Fibroblast of the conjunctiva (primary cell): ENCODE measurements at regions not wholly inside any gene's neighbourhood (a gene's known extent, or its start where the extent isn't known, plus 50 kb on each side); places are given as distances from the start of the nearest gene placed in this dataset.
"Not testable (repeated sequence)": the region's sequence is repeated elsewhere in the genome, so short reads cannot be mapped to it uniquely, and the experiment has no call there.

Experiments
- DNase-seq: peaks from one replicate; pipeline ENCODE4 v3.0.0-alpha.2; 2010; ENCODE audit warnings: low read depth

- no peak for DNase-seq
These were observed 173.0 kb upstream of the RORA start for GRCh38 chr15:61401903-61402698.

- no peak for DNase-seq
These were observed 169.2 kb upstream of the RORA start for GRCh38 chr15:61398310-61398709.

DNA sequence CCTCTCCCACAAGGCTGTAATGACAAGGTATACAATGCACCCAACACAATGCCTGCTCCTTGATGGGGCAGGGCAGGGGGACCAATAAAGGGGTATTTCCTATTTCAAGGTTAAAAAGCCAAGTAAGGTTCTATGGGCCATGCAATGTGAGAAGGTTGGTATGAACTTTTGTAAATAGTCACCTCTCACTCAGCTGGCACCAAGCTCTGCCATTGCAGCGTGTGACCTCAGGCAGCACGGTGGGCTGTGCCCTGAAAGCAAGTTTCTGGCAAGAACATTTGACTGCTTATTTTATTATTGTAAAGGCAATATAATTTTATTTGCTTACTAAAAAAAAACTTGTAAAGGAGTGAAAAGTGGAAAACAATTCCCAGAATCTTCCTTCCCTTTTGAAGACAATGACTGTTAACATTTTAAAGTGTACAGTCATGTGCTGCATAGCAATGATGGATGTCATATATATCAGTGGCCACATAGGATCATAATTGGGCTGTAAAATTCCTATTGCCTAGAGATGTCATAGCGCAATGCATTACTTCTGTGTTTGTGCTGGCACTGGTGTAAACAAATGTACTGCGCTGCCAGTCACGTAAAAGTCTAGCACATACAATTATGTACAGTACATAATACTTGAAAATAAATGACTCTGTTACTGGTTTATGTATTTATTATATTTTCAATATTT is 167.3 kb upstream of the RORA start:
- DNase-seq = no peak

DNA sequence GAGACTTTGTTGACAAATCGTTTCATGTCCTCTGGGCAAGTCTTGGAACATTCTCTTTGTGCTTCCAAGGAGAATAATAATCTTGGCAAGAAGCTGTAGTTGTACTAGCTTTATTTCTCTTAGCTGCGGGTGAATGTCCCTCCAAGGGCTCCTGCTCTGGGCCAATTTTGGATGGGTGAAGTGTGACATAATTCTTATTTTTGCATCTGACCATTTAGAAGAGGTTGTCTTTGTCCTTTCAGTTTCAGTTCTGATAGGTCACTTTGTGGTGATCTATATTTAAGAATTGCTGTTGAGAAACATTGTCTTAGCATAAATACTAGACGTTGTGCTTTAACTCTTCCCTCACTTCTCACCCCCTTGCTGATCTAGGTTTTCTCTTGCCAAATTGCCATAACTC is 164.8 kb upstream of the RORA start:
- no peak for DNase-seq

DNA sequence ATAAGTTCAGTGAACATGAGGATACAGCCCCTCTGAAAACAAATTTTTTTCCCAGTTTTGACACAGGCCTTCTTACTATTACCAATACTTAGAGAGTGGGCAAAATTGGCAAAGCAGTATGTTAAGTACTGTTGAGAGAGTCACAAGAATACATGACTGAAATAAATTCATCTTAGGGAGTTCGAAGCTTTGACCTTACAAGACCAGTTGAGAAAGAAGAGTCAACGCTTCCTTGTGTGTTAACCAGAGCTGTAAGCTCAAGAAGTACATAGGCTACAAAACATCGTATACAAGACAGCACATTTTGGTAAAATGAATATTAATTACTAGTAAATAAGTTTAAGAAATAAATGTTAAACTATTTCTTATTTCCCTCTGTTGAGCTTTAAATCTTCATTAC is 164.4 kb upstream of the RORA start:
- DNase-seq = no peak

DNA sequence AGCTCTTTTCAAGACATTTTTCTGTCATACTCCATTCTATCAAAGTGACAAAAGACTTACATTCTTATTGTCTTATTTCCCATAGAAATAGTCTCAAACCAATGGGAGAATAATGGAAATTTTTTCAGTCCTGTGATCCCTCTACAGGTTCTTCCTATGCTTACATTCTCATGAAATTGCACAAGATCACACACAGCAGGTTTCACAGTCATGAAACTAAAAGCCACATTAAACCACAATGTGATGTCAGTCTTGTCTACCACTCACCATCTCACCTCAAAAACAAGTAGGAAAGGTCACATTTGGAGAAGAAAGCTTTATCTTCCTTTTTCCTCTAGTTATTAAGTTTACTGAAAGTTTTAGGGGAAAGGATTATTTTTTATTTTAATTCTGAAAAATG is 161.0 kb upstream of the RORA start:
- no peak for DNase-seq

- DNase-seq = no peak
These were observed 160.4 kb upstream of the RORA start for GRCh38 chr15:61389334-61390028.

DNA sequence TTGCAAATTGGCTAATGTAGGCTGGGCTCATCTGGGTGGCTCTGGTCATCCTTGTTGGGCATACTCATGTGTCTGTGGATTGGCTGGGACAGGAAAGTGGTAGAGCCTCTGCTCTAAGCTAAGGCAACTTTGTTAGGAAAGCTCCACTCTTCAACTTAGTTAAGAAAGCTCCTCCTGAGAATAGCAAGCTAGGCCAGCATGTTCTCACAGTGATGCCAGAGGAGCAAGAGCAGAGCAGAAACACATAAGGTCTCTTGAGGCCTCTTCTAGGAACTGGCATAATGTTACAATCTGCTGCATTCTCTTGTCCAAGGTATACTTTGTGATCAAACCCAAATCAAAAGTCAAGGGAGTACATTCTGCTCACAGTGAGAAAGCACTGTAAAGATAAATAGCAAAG is 158.6 kb upstream of the RORA start:
- no peak for DNase-seq

GRCh38 chr15:61383421-61383820 is 154.3 kb upstream of the RORA start:
- DNase-seq = peak; percentile 20

GRCh38 chr15:61382927-61383326 is 153.8 kb upstream of the RORA start:
- no peak for DNase-seq

DNA sequence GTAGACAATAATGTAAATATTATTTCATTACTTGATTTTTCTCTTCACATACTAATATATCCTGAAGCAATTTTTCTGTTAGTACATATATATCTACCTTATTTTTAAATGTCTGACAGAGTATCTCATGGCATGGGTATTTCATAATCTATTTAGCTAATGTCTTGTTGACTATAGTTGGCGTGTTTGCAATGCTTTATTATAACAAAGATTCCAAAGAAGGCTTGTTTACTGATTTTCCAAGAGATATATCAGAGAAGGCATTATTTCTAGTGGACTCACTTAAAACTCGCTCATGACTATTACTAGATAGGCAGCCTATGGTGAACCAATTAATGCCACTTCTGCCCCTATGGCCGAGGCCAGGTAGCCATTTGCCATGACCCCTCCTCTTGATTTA is 152.4 kb upstream of the RORA start:
- no peak for DNase-seq

DNA sequence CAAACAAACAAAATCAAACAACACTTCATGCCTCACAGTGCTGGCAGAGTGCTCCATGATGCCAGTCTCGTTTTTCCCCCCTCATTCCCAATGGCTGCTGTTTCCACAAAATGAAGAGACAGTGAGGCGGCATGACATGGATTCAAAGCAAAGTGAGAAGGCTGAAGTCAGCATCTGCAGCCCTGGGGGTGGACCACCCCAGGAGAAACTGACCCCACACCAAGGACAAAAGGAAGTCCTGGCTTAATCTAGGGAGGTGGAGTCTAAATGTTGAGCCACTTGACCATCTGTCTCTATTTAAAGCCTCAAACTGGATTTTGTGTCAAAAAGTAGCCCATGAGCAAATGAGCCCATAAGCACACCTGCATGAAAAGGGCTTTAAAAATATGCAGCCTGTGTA is 151.2 kb upstream of the RORA start:
- DNase-seq = no peak

- no peak for DNase-seq
These were observed 149.9 kb upstream of the RORA start for GRCh38 chr15:61379005-61379404.

- no peak for DNase-seq
These were observed 147.9 kb upstream of the RORA start for GRCh38 chr15:61376961-61377360.

GRCh38 chr15:61376516-61376915 is 147.4 kb upstream of the RORA start:
- no peak for DNase-seq

DNA sequence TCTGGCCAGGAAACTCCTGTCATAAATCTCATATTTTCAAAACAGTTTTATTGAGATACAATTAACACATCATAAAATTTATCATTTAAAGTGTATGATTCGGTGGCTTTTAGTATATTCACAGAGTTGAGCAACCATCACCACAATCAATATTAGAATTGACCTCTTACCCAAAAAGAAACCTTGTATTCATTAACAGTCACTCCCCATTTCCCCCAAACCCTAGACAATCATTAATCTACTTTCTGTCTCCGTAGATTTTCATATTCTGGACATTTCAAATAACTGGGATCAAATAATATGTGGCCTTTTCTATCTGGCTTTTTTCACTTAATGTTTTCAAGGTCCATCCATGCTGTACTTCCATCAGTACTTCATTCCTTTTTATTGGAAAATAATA is 145.7 kb upstream of the RORA start:
- no peak for DNase-seq

DNA sequence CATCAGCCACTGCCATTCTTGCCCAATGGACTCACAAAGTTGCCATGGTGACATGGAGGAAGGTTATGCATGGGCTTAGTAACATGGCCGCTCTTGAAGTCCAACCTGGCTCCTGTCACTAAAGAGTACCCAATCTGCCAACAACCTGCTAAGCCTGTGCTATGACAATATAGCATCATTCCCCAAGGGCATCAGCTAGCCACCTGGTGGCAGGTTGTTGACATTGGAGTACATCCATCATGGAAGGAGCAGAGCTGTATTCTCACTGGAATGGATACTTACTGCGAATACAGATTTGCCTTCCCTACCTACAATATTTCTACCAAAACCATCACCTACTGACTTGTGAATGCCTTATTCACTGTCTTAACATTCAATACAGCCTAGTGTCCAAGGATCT is 138.9 kb upstream of the RORA start:
- DNase-seq = no peak

- DNase-seq = no peak
These were observed 135.8 kb upstream of the RORA start for GRCh38 chr15:61364871-61365270.

DNA sequence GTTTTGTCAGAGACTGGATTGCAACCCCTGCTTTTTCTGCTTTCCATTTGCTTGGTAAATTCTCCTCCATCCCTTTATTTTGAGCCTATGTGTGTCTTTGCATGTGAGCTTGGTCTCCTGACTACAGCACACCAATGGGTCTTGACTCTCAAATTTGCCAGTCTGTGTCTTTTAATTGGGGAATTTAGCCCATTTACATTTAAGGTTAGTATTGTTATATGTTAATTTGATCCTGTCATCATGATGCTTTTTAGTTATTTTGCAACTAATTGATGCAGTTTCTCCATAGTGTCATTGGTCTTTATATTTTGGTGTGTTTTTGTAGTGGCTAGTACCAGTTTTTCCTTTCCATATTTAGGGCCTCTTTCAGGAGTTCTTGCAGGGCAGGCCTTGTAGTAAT is 133.8 kb upstream of the RORA start:
- DNase-seq = not testable (repeated sequence)

DNA sequence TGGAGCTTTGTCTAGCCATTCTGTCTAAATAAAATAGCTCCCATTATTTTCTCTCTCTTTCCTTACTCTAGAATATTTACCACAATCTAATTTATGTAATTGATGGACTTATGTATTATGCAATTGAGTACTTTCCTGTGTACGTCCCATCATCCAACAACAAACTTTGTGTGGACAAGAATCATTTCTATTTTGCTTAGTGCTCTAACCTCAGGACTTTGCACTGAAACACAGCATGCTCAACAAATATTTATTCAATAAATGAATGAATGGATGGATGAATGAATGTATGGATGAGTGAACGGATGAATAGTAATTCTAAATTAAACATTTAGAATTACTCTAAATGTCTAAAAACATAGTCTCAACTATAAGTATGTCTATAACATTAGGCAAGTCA is 115.2 kb upstream of the RORA start:
- no peak for DNase-seq

- DNase-seq = no peak
These were observed 113.3 kb upstream of the RORA start for GRCh38 chr15:61342390-61342789.

- DNase-seq = no peak
These were observed 110.4 kb upstream of the RORA start for GRCh38 chr15:61339516-61339915.

- DNase-seq = no peak
These were observed 108.4 kb upstream of the RORA start for GRCh38 chr15:61337541-61337940.
